Loucy (cell line): ENCODE measurements at regions not wholly inside any gene's neighbourhood (a gene's known extent, or its start where the extent isn't known, plus 50 kb on each side); places are given as distances from the start of the nearest gene placed in this dataset.

Experiments used
- EZH2phosphoT487 ChIP-seq: fragments of 200-600 bp; IDR thresholded peaks from 2 replicates; pipeline ENCODE4 v1.6.1; 2018; ENCODE audit warnings: antibody characterized with exemption, mild to moderate bottlenecking, moderate library complexity, borderline replicate concordance
- TF ChIP-seq, protein P1 (sequence below): fragments of 200-600 bp; sonication (generic); conservative IDR thresholded peaks from 2 replicates; pipeline ENCODE4 v1.5.1; 2014; ENCODE audit warnings: mild to moderate bottlenecking, antibody characterized with exemption, low read length

DNA sequence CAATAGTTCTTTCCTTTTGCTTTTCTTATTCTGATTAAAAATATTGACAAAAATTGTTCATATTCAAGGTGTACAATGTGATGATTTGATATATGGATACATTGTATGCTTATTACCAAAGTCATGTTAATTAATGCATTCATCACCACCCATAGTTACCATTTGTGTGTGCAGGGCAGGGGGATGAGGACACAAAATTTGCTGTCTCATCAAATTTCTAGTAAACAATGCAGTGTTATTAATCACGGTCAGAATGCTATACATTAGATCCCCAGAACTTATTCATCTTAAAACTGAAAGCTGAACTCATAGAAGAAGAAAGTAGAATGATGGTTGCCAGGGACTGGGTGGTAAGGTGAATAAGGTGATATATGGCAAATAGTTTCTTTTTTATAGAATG is 303.7 kb upstream of the SLC24A2 start:
- TF ChIP-seq EZH2phosphoT487 = no peak
- TF ChIP-seq, protein P1, sequence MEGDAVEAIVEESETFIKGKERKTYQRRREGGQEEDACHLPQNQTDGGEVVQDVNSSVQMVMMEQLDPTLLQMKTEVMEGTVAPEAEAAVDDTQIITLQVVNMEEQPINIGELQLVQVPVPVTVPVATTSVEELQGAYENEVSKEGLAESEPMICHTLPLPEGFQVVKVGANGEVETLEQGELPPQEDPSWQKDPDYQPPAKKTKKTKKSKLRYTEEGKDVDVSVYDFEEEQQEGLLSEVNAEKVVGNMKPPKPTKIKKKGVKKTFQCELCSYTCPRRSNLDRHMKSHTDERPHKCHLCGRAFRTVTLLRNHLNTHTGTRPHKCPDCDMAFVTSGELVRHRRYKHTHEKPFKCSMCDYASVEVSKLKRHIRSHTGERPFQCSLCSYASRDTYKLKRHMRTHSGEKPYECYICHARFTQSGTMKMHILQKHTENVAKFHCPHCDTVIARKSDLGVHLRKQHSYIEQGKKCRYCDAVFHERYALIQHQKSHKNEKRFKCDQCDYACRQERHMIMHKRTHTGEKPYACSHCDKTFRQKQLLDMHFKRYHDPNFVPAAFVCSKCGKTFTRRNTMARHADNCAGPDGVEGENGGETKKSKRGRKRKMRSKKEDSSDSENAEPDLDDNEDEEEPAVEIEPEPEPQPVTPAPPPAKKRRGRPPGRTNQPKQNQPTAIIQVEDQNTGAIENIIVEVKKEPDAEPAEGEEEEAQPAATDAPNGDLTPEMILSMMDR = no peak
